Karpas-422 (cell line): ENCODE measurements at regions not wholly inside any gene's neighbourhood (a gene's known extent, or its start where the extent isn't known, plus 50 kb on each side); places are given as distances from the start of the nearest gene placed in this dataset.

Experiments
- DNase-seq: peaks from one replicate; pipeline ENCODE4 v3.0.0-alpha.2; 2015
- H2AFZ ChIP-seq: fragments of 200-600 bp; sonication (generic); 2 replicates; pipeline ENCODE4 v1.6.1; 2014; ENCODE audit warnings: antibody characterized with exemption, low read length, mixed read lengths
- H3K27ac ChIP-seq: fragments of 200-600 bp; sonication (generic); 2 replicates; pipeline ENCODE4 v1.5.1; 2014; ENCODE audit warnings: mild to moderate bottlenecking, low read length, moderate library complexity
- H3K27me3 ChIP-seq: fragments of 200-600 bp; sonication (generic); 2 replicates; pipeline ENCODE4 v1.6.1; 2014; ENCODE audit warnings: low read length, mixed read lengths
- H3K36me3 ChIP-seq: fragments of 200-600 bp; sonication (generic); 2 replicates; pipeline ENCODE4 v1.6.1; 2014; ENCODE audit warnings: low read length, mixed read lengths; ENCODE audit not compliant: insufficient read depth
- H3K4me1 ChIP-seq: fragments of 200-600 bp; sonication (generic); 2 replicates; pipeline ENCODE4 v1.6.1; 2014; ENCODE audit warnings: mild to moderate bottlenecking, low read length, mixed read lengths
- H3K4me2 ChIP-seq: fragments of 200-600 bp; sonication (generic); 2 replicates; pipeline ENCODE4 v1.6.1; 2014; ENCODE audit warnings: low read length, low read depth, mild to moderate bottlenecking; ENCODE audit not compliant: poor library complexity, severe bottlenecking
- H3K4me3 ChIP-seq: fragments of 200-600 bp; sonication (generic); 2 replicates; pipeline ENCODE4 v1.5.1; 2014; ENCODE audit warnings: mild to moderate bottlenecking, antibody characterized with exemption, low read length, mixed read lengths
- H3K79me2 ChIP-seq: fragments of 200-600 bp; sonication (generic); 2 replicates; pipeline ENCODE4 v1.6.1; 2014; ENCODE audit warnings: mild to moderate bottlenecking, low read length, mixed read lengths
- H3K9ac ChIP-seq: fragments of 200-600 bp; sonication (generic); 2 replicates; pipeline ENCODE4 v1.6.0; 2014; ENCODE audit warnings: low read length
- H3K9me2 ChIP-seq: fragments of 200-600 bp; sonication (generic), shearing (Covaris generic); replicated peaks from 2 replicates; pipeline ENCODE4 v1.6.0; 2014; ENCODE audit warnings: mild to moderate bottlenecking, low read length, moderate library complexity; ENCODE audit not compliant: insufficient read depth
- H3K9me3 ChIP-seq: fragments of 300-700, 200-600 bp; sonication (generic); 2 replicates; pipeline ENCODE4 v1.6.1; 2014; ENCODE audit warnings: low read length, mixed read lengths
- H4K20me1 ChIP-seq: fragments of 200-600 bp; sonication (generic); 2 replicates; pipeline ENCODE4 v1.6.1; 2014; ENCODE audit warnings: mild to moderate bottlenecking, antibody characterized with exemption, low read length, low read depth; ENCODE audit not compliant: insufficient read depth

- H3K9me3 ChIP-seq, result no peaks in the 10 kb centered on the region
- no peaks in the 10 kb centered on the region for H3K9me2 ChIP-seq
- no peaks in the 10 kb centered on the region for H3K27me3 ChIP-seq
- H3K4me2 ChIP-seq, result no peak overlapping the region
- no peak for DNase-seq
- H3K9ac ChIP-seq, result no peak overlapping the region
- H3K36me3 ChIP-seq, result no peaks in the 10 kb centered on the region
- H2AFZ ChIP-seq, result no peak overlapping the region
- H3K27ac ChIP-seq, result no peak overlapping the region
- no peak overlapping the region for H3K4me3 ChIP-seq
- H4K20me1 ChIP-seq, result no peaks in the 10 kb centered on the region
- H3K79me2 ChIP-seq, result no peaks in the 10 kb centered on the region
- no peaks in the 10 kb centered on the region for H3K4me1 ChIP-seq
Observed at GRCh38 chr10:44557596-44558191, 172.8 kb upstream of the CXCL12 start.

- no peak overlapping the region for H3K4me2 ChIP-seq
- no peaks in the 10 kb centered on the region for H3K9me3 ChIP-seq
- H3K9ac ChIP-seq, result no peak overlapping the region
- DNase-seq, result no peak
- H3K27ac ChIP-seq, result no peak overlapping the region
- H3K4me3 ChIP-seq, result no peak overlapping the region
- H3K4me1 ChIP-seq, result no peaks in the 10 kb centered on the region
- no peaks in the 10 kb centered on the region for H3K27me3 ChIP-seq
- no peaks in the 10 kb centered on the region for H3K79me2 ChIP-seq
- H3K36me3 ChIP-seq, result no peaks in the 10 kb centered on the region
- H2AFZ ChIP-seq, result no peak overlapping the region
- H4K20me1 ChIP-seq, result no peaks in the 10 kb centered on the region
- H3K9me2 ChIP-seq, result no peaks in the 10 kb centered on the region
Observed at GRCh38 chr10:44558521-44558920, 173.6 kb upstream of the CXCL12 start.

- Histone ChIP-seq H3K79me2 (no peaks in the 10 kb centered on the region), H3K4me3 (no peak overlapping the region), H3K27ac (no peak overlapping the region), H3K9ac (no peak overlapping the region), H2AFZ (no peak overlapping the region), H4K20me1 (no peaks in the 10 kb centered on the region), H3K27me3 (no peaks in the 10 kb centered on the region), H3K9me3 (no peaks in the 10 kb centered on the region), H3K4me2 (no peak overlapping the region), H3K4me1 (no peaks in the 10 kb centered on the region), H3K9me2 (no peaks in the 10 kb centered on the region), H3K36me3 (no peaks in the 10 kb centered on the region)
- no peak for DNase-seq
Observed at GRCh38 chr10:44564361-44564760, 179.5 kb upstream of the CXCL12 start.

GRCh38 chr10:44564790-44565189, 179.9 kb upstream of the CXCL12 start:
- H3K27me3 ChIP-seq, result no peaks in the 10 kb centered on the region
- H4K20me1 ChIP-seq, result no peaks in the 10 kb centered on the region
- H3K36me3 ChIP-seq, result no peaks in the 10 kb centered on the region
- no peaks in the 10 kb centered on the region for H3K9me3 ChIP-seq
- no peak overlapping the region for H2AFZ ChIP-seq
- no peak overlapping the region for H3K4me3 ChIP-seq
- no peak overlapping the region for H3K9ac ChIP-seq
- H3K4me1 ChIP-seq, result no peaks in the 10 kb centered on the region
- H3K79me2 ChIP-seq, result no peaks in the 10 kb centered on the region
- no peak overlapping the region for H3K27ac ChIP-seq
- no peak for DNase-seq
- no peaks in the 10 kb centered on the region for H3K9me2 ChIP-seq
- H3K4me2 ChIP-seq, result no peak overlapping the region

- H3K9ac ChIP-seq, result no peak overlapping the region
- no peak for DNase-seq
- no peaks in the 10 kb centered on the region for H3K9me2 ChIP-seq
- no peaks in the 10 kb centered on the region for H3K79me2 ChIP-seq
- H3K4me2 ChIP-seq, result no peak overlapping the region
- no peaks in the 10 kb centered on the region for H3K27me3 ChIP-seq
- H3K36me3 ChIP-seq, result no peaks in the 10 kb centered on the region
- no peaks in the 10 kb centered on the region for H3K9me3 ChIP-seq
- no peak overlapping the region for H3K4me3 ChIP-seq
- H2AFZ ChIP-seq, result no peak overlapping the region
- no peaks in the 10 kb centered on the region for H4K20me1 ChIP-seq
- no peaks in the 10 kb centered on the region for H3K4me1 ChIP-seq
- H3K27ac ChIP-seq, result no peak overlapping the region
Observed at GRCh38 chr10:44566786-44567185, 181.9 kb upstream of the CXCL12 start.

GRCh38 chr10:44567471-44567870, 182.6 kb upstream of the CXCL12 start:
- Histone ChIP-seq H3K9me3 (no peaks in the 10 kb centered on the region), H3K27me3 (no peaks in the 10 kb centered on the region), H3K4me2 (no peak overlapping the region)

GRCh38 chr10:44569193-44570091, 184.5 kb upstream of the CXCL12 start:
- H3K4me1 ChIP-seq, result no peaks in the 10 kb centered on the region
- H3K4me3 ChIP-seq, result no peak overlapping the region
- no peaks in the 10 kb centered on the region for H3K79me2 ChIP-seq
- no peak overlapping the region for H3K9ac ChIP-seq
- DNase-seq, result no peak
- no peaks in the 10 kb centered on the region for H3K9me2 ChIP-seq
- no peaks in the 10 kb centered on the region for H4K20me1 ChIP-seq
- H3K27ac ChIP-seq, result no peak overlapping the region
- no peak overlapping the region for H3K4me2 ChIP-seq
- H3K9me3 ChIP-seq, result no peaks in the 10 kb centered on the region
- H3K27me3 ChIP-seq, result no peaks in the 10 kb centered on the region
- no peak overlapping the region for H2AFZ ChIP-seq
- no peaks in the 10 kb centered on the region for H3K36me3 ChIP-seq

More at GRCh38 chr10:44567471-44567870, 182.6 kb upstream of the CXCL12 start:
- H3K79me2 ChIP-seq, result no peaks in the 10 kb centered on the region
- no peak overlapping the region for H3K9ac ChIP-seq
- no peak overlapping the region for H3K27ac ChIP-seq
- H4K20me1 ChIP-seq, result no peaks in the 10 kb centered on the region
- H3K4me3 ChIP-seq, result no peak overlapping the region
- no peak for DNase-seq
- no peaks in the 10 kb centered on the region for H3K9me2 ChIP-seq
- H3K4me1 ChIP-seq, result no peaks in the 10 kb centered on the region
- H3K36me3 ChIP-seq, result no peaks in the 10 kb centered on the region
- no peak overlapping the region for H2AFZ ChIP-seq

GRCh38 chr10:44571701-44572100, 186.8 kb upstream of the CXCL12 start:
- H3K9ac ChIP-seq, result no peak overlapping the region
- H3K4me3 ChIP-seq, result no peak overlapping the region
- no peak overlapping the region for H3K4me2 ChIP-seq
- H3K27ac ChIP-seq, result no peak overlapping the region
- H2AFZ ChIP-seq, result no peak overlapping the region
- H3K9me2 ChIP-seq, result no peaks in the 10 kb centered on the region
- H3K27me3 ChIP-seq, result no peaks in the 10 kb centered on the region
- no peak for DNase-seq
- no peaks in the 10 kb centered on the region for H3K36me3 ChIP-seq
- H3K9me3 ChIP-seq, result no peaks in the 10 kb centered on the region
- H3K4me1 ChIP-seq, result no peaks in the 10 kb centered on the region
- H4K20me1 ChIP-seq, result no peaks in the 10 kb centered on the region
- no peaks in the 10 kb centered on the region for H3K79me2 ChIP-seq
